ENCODE measurements at regions not wholly inside any gene's neighbourhood (a gene's known extent, or its start where the extent isn't known, plus 50 kb on each side); places are given as distances from the start of the nearest gene placed in this dataset.

DNA sequence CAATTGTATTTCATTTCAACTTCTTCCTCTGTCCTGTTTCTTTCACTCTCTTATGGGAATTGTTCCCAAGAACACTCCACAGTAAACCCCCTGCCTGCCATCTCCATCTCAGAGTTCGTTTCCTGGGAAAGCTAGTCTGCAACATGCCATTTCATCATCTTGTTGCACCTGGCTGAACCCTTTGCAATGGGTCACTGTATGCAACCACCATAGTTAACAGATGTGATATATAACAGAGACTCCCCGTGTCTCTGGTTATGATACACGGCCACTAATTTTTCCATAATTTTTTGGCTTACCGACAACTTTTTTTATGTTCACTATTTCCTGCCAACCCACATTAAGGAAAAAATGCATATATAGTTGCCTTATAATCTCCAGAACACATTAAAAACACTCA lies 95.5 kb downstream of the CHST2 start:
- no peaks in the 10 kb centered on the region for H3K9me3 Mint-ChIP-seq (ENCODE audit: insufficient read depth)
- Histone ChIP-seq H2AFZ (ENCODE audit: insufficient read depth, low read depth, low read length, poor library complexity, severe bottlenecking) (no peak overlapping the region), H3K9me3 (ENCODE audit: control extremely low read depth in 1 of 3, control insufficient read depth in 2 of 3, insufficient read depth in 1 of 3, low read length in 2 of 3) (no peaks in the 10 kb centered on the region), H3K9ac (ENCODE audit: low read length) (no peak overlapping the region), H3K4me3 (ENCODE audit: control extremely low read depth in 1 of 5, extremely low read depth in 1 of 5, insufficient read depth in 1 of 5, low read depth in 2 of 5, low read length in 4 of 5) (no peak overlapping the region), H3K36me3 (replicated peaks in 1 of 2; ENCODE audit: control extremely low read depth in 1 of 2, control insufficient read depth in 1 of 2, extremely low read depth in 1 of 2, insufficient read depth in 2 of 2, low read length in 1 of 2) (no peaks in the 10 kb centered on the region), H3K27ac (ENCODE audit: low read length in 2 of 2) (no peak overlapping the region), H3K4me1 (ENCODE audit: control insufficient read depth in 2 of 2, insufficient read depth in 2 of 2, low read length in 2 of 2) (peaks cover 9 to 15% of the 10 kb centered on the region in 2 donors), H3K27me3 (replicated peaks in 1 of 4; ENCODE audit: control extremely low read depth in 1 of 4, control insufficient read depth in 3 of 4, insufficient read depth in 4 of 4, low read length in 3 of 4) (no peaks in the 10 kb centered on the region), H3K79me2 (ENCODE audit: control insufficient read depth, insufficient read depth, low read length) (no peaks in the 10 kb centered on the region), H4K20me1 (ENCODE audit: control insufficient read depth, insufficient read depth, low read length, poor library complexity, severe bottlenecking) (no peaks in the 10 kb centered on the region), H3K4me2 (replicated peaks; ENCODE audit: low read depth, low read length, poor library complexity, severe bottlenecking) (no peak overlapping the region)
- intact Hi-C loops (cut with micrococcal nuclease): no loop called here
- 100% methylated on average over 1 of the region's 4 CpGs for WGBS (ENCODE audit: insufficient coverage)
- H3K4me3 Mint-ChIP-seq: no peak overlapping the region
- DNase-seq: no peak
- no peak for ATAC-seq (ENCODE audit: low read depth)
- peaks cover 27% of the 10 kb centered on the region for H3K4me1 Mint-ChIP-seq
- CTCF ChIA-PET: no interaction called here
- POLR2A ChIA-PET: no interaction called here
- no peaks in the 10 kb centered on the region for H3K27me3 Mint-ChIP-seq
- H3K27ac Mint-ChIP-seq: no peak overlapping the region
- no peak for TF ChIP-seq EZH2 (IDR thresholded peaks at IDR 0.05; ENCODE audit: borderline replicate concordance, insufficient read depth, low read depth, low read length, poor library complexity, severe bottlenecking)
- TF ChIP-seq, protein P1, sequence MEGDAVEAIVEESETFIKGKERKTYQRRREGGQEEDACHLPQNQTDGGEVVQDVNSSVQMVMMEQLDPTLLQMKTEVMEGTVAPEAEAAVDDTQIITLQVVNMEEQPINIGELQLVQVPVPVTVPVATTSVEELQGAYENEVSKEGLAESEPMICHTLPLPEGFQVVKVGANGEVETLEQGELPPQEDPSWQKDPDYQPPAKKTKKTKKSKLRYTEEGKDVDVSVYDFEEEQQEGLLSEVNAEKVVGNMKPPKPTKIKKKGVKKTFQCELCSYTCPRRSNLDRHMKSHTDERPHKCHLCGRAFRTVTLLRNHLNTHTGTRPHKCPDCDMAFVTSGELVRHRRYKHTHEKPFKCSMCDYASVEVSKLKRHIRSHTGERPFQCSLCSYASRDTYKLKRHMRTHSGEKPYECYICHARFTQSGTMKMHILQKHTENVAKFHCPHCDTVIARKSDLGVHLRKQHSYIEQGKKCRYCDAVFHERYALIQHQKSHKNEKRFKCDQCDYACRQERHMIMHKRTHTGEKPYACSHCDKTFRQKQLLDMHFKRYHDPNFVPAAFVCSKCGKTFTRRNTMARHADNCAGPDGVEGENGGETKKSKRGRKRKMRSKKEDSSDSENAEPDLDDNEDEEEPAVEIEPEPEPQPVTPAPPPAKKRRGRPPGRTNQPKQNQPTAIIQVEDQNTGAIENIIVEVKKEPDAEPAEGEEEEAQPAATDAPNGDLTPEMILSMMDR (IDR thresholded peaks at IDR 0.05): no peak

All from B cell (primary cell).